Fibroblast of lung (primary cell): ENCODE measurements at regions not wholly inside any gene's neighbourhood (a gene's known extent, or its start where the extent isn't known, plus 50 kb on each side); places are given as distances from the start of the nearest gene placed in this dataset.

Experiments
- EZH2 ChIP-seq: IDR thresholded peaks from 2 replicates; pipeline ENCODE4 v1.5.1; 2012; ENCODE audit warnings: low read length, control low read depth, mild to moderate bottlenecking; ENCODE audit errors: missing control alignments
- TF ChIP-seq, protein P1 (sequence below), 2 donors: IDR thresholded peaks in 1 of 2; conservative IDR thresholded peaks in 1 of 2; 1 replicate in 1 of 2; 2 replicates in 1 of 2; pipeline ENCODE4 v1.5.1; 2011 to 2012; ENCODE audit warnings: low read length in 2 of 2, control low read depth in 1 of 2, inconsistent platforms in 1 of 2, low read depth in 1 of 2, mild to moderate bottlenecking in 1 of 2

DNA sequence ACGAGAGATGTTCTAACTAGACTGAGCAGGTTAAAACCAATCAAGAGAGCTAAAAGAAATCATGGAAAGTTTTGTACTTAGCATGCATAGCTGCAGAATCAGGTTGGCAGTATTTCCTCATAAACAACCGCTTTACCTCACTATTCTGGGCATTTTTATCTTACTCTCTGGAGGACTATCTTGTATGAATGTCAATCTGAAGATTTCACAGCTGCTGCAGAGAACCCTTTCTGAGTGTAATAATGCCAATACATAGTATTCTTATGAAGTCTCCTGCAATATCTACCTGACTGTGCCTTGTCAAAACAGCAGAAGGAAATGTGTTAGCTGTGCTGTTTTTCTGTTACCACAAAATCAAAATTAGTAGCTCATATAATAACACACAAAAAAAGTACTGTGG is 705.9 kb upstream of the FSHR start:
- TF ChIP-seq, protein P1, sequence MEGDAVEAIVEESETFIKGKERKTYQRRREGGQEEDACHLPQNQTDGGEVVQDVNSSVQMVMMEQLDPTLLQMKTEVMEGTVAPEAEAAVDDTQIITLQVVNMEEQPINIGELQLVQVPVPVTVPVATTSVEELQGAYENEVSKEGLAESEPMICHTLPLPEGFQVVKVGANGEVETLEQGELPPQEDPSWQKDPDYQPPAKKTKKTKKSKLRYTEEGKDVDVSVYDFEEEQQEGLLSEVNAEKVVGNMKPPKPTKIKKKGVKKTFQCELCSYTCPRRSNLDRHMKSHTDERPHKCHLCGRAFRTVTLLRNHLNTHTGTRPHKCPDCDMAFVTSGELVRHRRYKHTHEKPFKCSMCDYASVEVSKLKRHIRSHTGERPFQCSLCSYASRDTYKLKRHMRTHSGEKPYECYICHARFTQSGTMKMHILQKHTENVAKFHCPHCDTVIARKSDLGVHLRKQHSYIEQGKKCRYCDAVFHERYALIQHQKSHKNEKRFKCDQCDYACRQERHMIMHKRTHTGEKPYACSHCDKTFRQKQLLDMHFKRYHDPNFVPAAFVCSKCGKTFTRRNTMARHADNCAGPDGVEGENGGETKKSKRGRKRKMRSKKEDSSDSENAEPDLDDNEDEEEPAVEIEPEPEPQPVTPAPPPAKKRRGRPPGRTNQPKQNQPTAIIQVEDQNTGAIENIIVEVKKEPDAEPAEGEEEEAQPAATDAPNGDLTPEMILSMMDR (conservative IDR thresholded peaks at IDR 0.05 in 1 of 2, IDR thresholded peaks at IDR 0.05 in 1 of 2; ENCODE audit: low read depth in 1 of 2, low read length in 2 of 2) = no peak
- no peak for TF ChIP-seq EZH2
